HG03571 (cell line): ENCODE measurements at regions not wholly inside any gene's neighbourhood (a gene's known extent, or its start where the extent isn't known, plus 50 kb on each side); places are given as distances from the start of the nearest gene placed in this dataset.
"Not testable (repeated sequence)": the region's sequence is repeated elsewhere in the genome, so short reads cannot be mapped to it uniquely, and the experiment has no call there.

Source experiments
- ATAC-seq: cut with Tn5 transposase; IDR thresholded peaks from one replicate; pipeline ENCODE4 v1.9.1; 2021; ENCODE audit not compliant: unreplicated experiment

- no peak for ATAC-seq
Observed at GRCh38 chr2:37802211-37802752, 122.8 kb upstream of the RMDN2 start.

GRCh38 chr2:37802899-37803379 is 122.1 kb upstream of the RMDN2 start:
- no peak for ATAC-seq

- not testable (repeated sequence) for ATAC-seq
Observed at GRCh38 chr2:37806004-37806403, 119.1 kb upstream of the RMDN2 start.

- no peak for ATAC-seq
Observed at GRCh38 chr2:37809525-37809924, 115.6 kb upstream of the RMDN2 start.

- no peak for ATAC-seq
Observed at GRCh38 chr2:37809931-37810570, 115.0 kb upstream of the RMDN2 start.

- ATAC-seq: no peak
Observed at GRCh38 chr2:37812414-37812813, 112.7 kb upstream of the RMDN2 start.

GRCh38 chr2:37812941-37813730 is 112.0 kb upstream of the RMDN2 start:
- no peak for ATAC-seq

GRCh38 chr2:37816036-37816435 is 109.1 kb upstream of the RMDN2 start:
- no peak for ATAC-seq

GRCh38 chr2:37816686-37817085 is 108.4 kb upstream of the RMDN2 start:
- no peak for ATAC-seq

GRCh38 chr2:37819186-37819585 is 105.9 kb upstream of the RMDN2 start:
- no peak for ATAC-seq

- ATAC-seq: no peak
Observed at GRCh38 chr2:37820471-37820986, 104.6 kb upstream of the RMDN2 start.

- no peak for ATAC-seq
Observed at GRCh38 chr2:37825586-37825985, 99.5 kb upstream of the RMDN2 start.

GRCh38 chr2:37826611-37827010 is 98.5 kb upstream of the RMDN2 start:
- no peak for ATAC-seq

GRCh38 chr2:37827455-37827854 is 97.6 kb upstream of the RMDN2 start:
- ATAC-seq: no peak

GRCh38 chr2:37827911-37828511 is 97.1 kb upstream of the RMDN2 start:
- no peak for ATAC-seq

GRCh38 chr2:37829202-37829601 is 95.9 kb upstream of the RMDN2 start:
- no peak for ATAC-seq

GRCh38 chr2:37829616-37830395 is 95.3 kb upstream of the RMDN2 start:
- no peak for ATAC-seq

- ATAC-seq: no peak
Observed at GRCh38 chr2:37830636-37831035, 94.5 kb upstream of the RMDN2 start.

- ATAC-seq: no peak
Observed at GRCh38 chr2:37831081-37831780, 93.9 kb upstream of the RMDN2 start.

- ATAC-seq: no peak
Observed at GRCh38 chr2:37832590-37833197, 92.4 kb upstream of the RMDN2 start.
